H1 (cell line): ENCODE measurements at regions not wholly inside any gene's neighbourhood (a gene's known extent, or its start where the extent isn't known, plus 50 kb on each side); places are given as distances from the start of the nearest gene placed in this dataset.

Source experiments
- CTCF ChIA-PET: fragments of 300-600 bp; sonication (Branson Sonifier 250); formaldehyde crosslinking; loops from one replicate; lab custom pipeline; 2021; ENCODE audit not compliant: partially characterized antibody; lab: Charles Lee
- POLR2A ChIA-PET: fragments of 300-600 bp; sonication (Branson Sonifier 250); formaldehyde crosslinking; loops from one replicate; lab custom pipeline; 2021; ENCODE audit warnings: inconsistent platforms; ENCODE audit not compliant: partially characterized antibody; lab: Charles Lee
- DNase-seq, 2 experiments: peaks; one replicate each; pipeline versions ENCODE4 v3.0.0 to v3.0.0-alpha.2; 2010 to 2022; ENCODE audit warnings: low spot score in 2 of 2, low read depth in 1 of 2, mixed read lengths in 1 of 2
- FAIRE-seq: peaks from 2 replicates; lab custom pipeline; 2011; peaks lifted over from hg19 to GRCh38; lab: Jason Lieb, UNC
- H2AFZ ChIP-seq: 2 replicates; pipeline ENCODE4 v1.8.1; 2012; ENCODE audit warnings: low read length, inconsistent platforms
- H2AK5ac ChIP-seq: 2 replicates; pipeline ENCODE4 v1.6.1; 2013; ENCODE audit warnings: low read depth, low read length
- H2BK120ac ChIP-seq: replicated peaks from 2 replicates; pipeline ENCODE3; 2013; ENCODE audit warnings: low read depth, low read length, inconsistent platforms
- H2BK12ac ChIP-seq: 2 replicates; pipeline ENCODE4 v1.6.1; 2013; ENCODE audit warnings: low read depth, low read length
- H2BK15ac ChIP-seq: 2 replicates; pipeline ENCODE4 v1.6.1; 2013; ENCODE audit warnings: low read length
- H2BK20ac ChIP-seq: 2 replicates; pipeline ENCODE4 v1.6.1; 2013; ENCODE audit warnings: low read length
- H2BK5ac ChIP-seq: 2 replicates; pipeline ENCODE4 v1.6.1; 2013; ENCODE audit warnings: low read depth, low read length
- H3K14ac ChIP-seq: 2 replicates; pipeline ENCODE4 v1.6.1; 2013; ENCODE audit warnings: inconsistent platforms; ENCODE audit not compliant: insufficient read length
- H3K18ac ChIP-seq: 2 replicates; pipeline ENCODE4 v1.6.1; 2013; ENCODE audit warnings: low read length; ENCODE audit errors: extremely low read depth
- H3K23ac ChIP-seq: 2 replicates; pipeline ENCODE4 v1.6.1; 2013; ENCODE audit warnings: inconsistent platforms; ENCODE audit not compliant: insufficient read length
- H3K23me2 ChIP-seq: 2 replicates; pipeline ENCODE4 v1.6.1; 2013; ENCODE audit warnings: low read depth, low read length
- H3K27ac ChIP-seq: 2 replicates; pipeline ENCODE4 v1.6.1; 2011; ENCODE audit warnings: low read depth, low read length, inconsistent platforms
- H3K27me3 ChIP-seq, 4 experiments: replicated peaks in 1 of 4; 1 replicate in 1 of 4; 2 replicates in 3 of 4; pipeline versions ENCODE4 v1.6.1 to v1.8.1; 2011 to 2013; ENCODE audit warnings: low read length in 3 of 4, mild to moderate bottlenecking in 3 of 4, inconsistent platforms in 2 of 4, mixed read lengths in 2 of 4, moderate library complexity in 1 of 4; ENCODE audit not compliant: control insufficient read depth in 3 of 4, insufficient read depth in 3 of 4; ENCODE audit errors: extremely low read depth in 1 of 4
- H3K36me3 ChIP-seq, 4 experiments: 2 replicates each; pipeline versions ENCODE4 v1.6.1 to v1.8.1; 2011 to 2013; ENCODE audit warnings: mild to moderate bottlenecking in 4 of 4, low read length in 3 of 4, moderate library complexity in 2 of 4, control low read depth in 1 of 4, inconsistent platforms in 1 of 4; ENCODE audit not compliant: insufficient read depth in 4 of 4, control insufficient read depth in 2 of 4
- H3K4ac ChIP-seq: replicated peaks from 2 replicates; pipeline ENCODE3; 2013; ENCODE audit warnings: low read length, low read depth, mixed read lengths, inconsistent platforms; ENCODE audit not compliant: insufficient read length
- H3K4me1 ChIP-seq, 4 experiments: replicated peaks in 1 of 4; 1 replicate in 1 of 4; 2 replicates in 3 of 4; pipeline versions ENCODE4 v1.6.1 to v1.8.1; 2011 to 2013; ENCODE audit warnings: low read length in 3 of 4, inconsistent platforms in 2 of 4, mixed read lengths in 1 of 4; ENCODE audit not compliant: insufficient read depth in 4 of 4, control insufficient read depth in 3 of 4
- H3K4me2 ChIP-seq, 2 experiments: 2 replicates each; pipeline versions ENCODE4 v1.6.1 to v1.8.1; 2011 to 2013; ENCODE audit warnings: low read depth in 2 of 2, low read length in 2 of 2, control low read depth in 1 of 2, inconsistent platforms in 1 of 2, mild to moderate bottlenecking in 1 of 2; ENCODE audit not compliant: insufficient read depth in 1 of 2
- H3K4me3 ChIP-seq, 4 experiments: fragments of 200-600, 300-600 bp in 1 of 4; sonication (generic), shearing (Covaris generic), sonication (Bioruptor Twin) in 1 of 4; 2 replicates each; pipeline versions ENCODE4 v1.5.1 to v1.8.1; 2011 to 2016; ENCODE audit warnings: low read length in 4 of 4, low read depth in 3 of 4, control low read depth in 2 of 4, inconsistent platforms in 2 of 4, mild to moderate bottlenecking in 2 of 4, mixed read lengths in 1 of 4, moderate library complexity in 1 of 4; ENCODE audit not compliant: insufficient read depth in 2 of 4; ENCODE audit errors: extremely low read depth in 1 of 4
- H3K56ac ChIP-seq: replicated peaks from 2 replicates; pipeline ENCODE3; 2013; ENCODE audit warnings: low read depth, mild to moderate bottlenecking, mixed read lengths, low read length, inconsistent platforms; ENCODE audit not compliant: insufficient read length
- H3K79me1 ChIP-seq: 2 replicates; pipeline ENCODE4 v1.6.1; 2013; ENCODE audit warnings: low read depth, low read length, control low read depth
- H3K79me2 ChIP-seq, 2 experiments: 2 replicates each; pipeline versions ENCODE4 v1.6.1 to v1.8.1; 2012 to 2013; ENCODE audit warnings: low read length in 2 of 2, mild to moderate bottlenecking in 2 of 2, inconsistent platforms in 1 of 2; ENCODE audit not compliant: insufficient read depth in 2 of 2, control insufficient read depth in 1 of 2
- H3K9ac ChIP-seq, 4 experiments: replicated peaks in 1 of 4; 1 replicate in 1 of 4; 2 replicates in 3 of 4; pipeline versions ENCODE4 v1.6.1 to v1.8.1; 2011 to 2013; ENCODE audit warnings: low read depth in 3 of 4, low read length in 3 of 4, control low read depth in 2 of 4, mild to moderate bottlenecking in 2 of 4, moderate library complexity in 2 of 4, inconsistent platforms in 1 of 4; ENCODE audit errors: extremely low read depth in 1 of 4
- H3K9me3 ChIP-seq, 2 experiments: 2 replicates each; pipeline versions ENCODE4 v1.6.1 to v1.8.1; 2012 to 2013; ENCODE audit warnings: mild to moderate bottlenecking in 2 of 2, moderate library complexity in 2 of 2, control low read depth in 1 of 2, inconsistent platforms in 1 of 2, low read depth in 1 of 2, low read length in 1 of 2, mixed read lengths in 1 of 2; ENCODE audit not compliant: insufficient read depth in 2 of 2
- H4K20me1 ChIP-seq, 2 experiments: replicated peaks in 1 of 2; 2 replicates each; pipeline versions ENCODE3 to v1.8.1; 2011 to 2013; ENCODE audit warnings: inconsistent platforms in 2 of 2, low read length in 2 of 2, mild to moderate bottlenecking in 1 of 2; ENCODE audit not compliant: insufficient read depth in 2 of 2, control insufficient read depth in 1 of 2
- H4K5ac ChIP-seq: 2 replicates; pipeline ENCODE4 v1.6.1; 2013; ENCODE audit warnings: low read length, low read depth, mixed read lengths, inconsistent platforms; ENCODE audit not compliant: insufficient read length
- H4K8ac ChIP-seq: 2 replicates; pipeline ENCODE4 v1.8.0; 2013; ENCODE audit warnings: mild to moderate bottlenecking, moderate library complexity, low read length, inconsistent platforms; ENCODE audit not compliant: insufficient read depth; ENCODE audit errors: extremely low read depth
- H4K91ac ChIP-seq: replicated peaks from 2 replicates; pipeline ENCODE3; 2013; ENCODE audit warnings: low read length, mixed read lengths, inconsistent platforms; ENCODE audit not compliant: insufficient read length
- KDM4A ChIP-seq: IDR thresholded peaks from one replicate; pipeline ENCODE4 v1.7.1; 2012; ENCODE audit warnings: low read depth, mild to moderate bottlenecking, moderate library complexity, low read length, inconsistent platforms; ENCODE audit not compliant: severe bottlenecking
- WGBS, 2 experiments: shearing (Covaris generic) in 1 of 2; methylation state at CpG; one replicate each; pipeline versions ENCODE4 v1.1.6 to v1.1.7; 2013 to 2015; ENCODE audit warnings: low lambda C conversion rate in 2 of 2, mixed read lengths in 2 of 2, inconsistent platforms in 1 of 2, low coverage in 1 of 2, missing lambda C conversion rate in 1 of 2; ENCODE audit not compliant: insufficient replicate concordance in 2 of 2, insufficient coverage in 1 of 2, insufficient read length in 1 of 2; ENCODE audit errors: extremely low coverage in 1 of 2, missing lambda C conversion rate in 1 of 2; 5-methylcytosine and 5-hydroxymethylcytosine counted together

- ChIA-PET CTCF (interaction anchor here (0.7 to 1.4 kb wide), 3 partner anchors 113 to 130 kb away, joined by 3 to 5 read pairs (median 3); no protein-coding TSS in a partner anchor), POLR2A (no interaction called here)
- Histone ChIP-seq H2AK5ac (no peak overlapping the region), H2BK20ac (no peak overlapping the region), H3K79me2 (no peaks in the 10 kb centered on the region), H3K4me2 (no peak overlapping the region), H4K5ac (no peak overlapping the region), H4K8ac (no peak overlapping the region), H2BK5ac (no peak overlapping the region), H3K79me1 (no peaks in the 10 kb centered on the region), H4K20me1 (no peaks in the 10 kb centered on the region), H3K14ac (no peak overlapping the region), H2BK120ac (no peak overlapping the region), H3K18ac (no peak overlapping the region), H3K4ac (no peak overlapping the region), H3K36me3 (no peaks in the 10 kb centered on the region), H3K9ac (no peak overlapping the region), H2BK15ac (no peak overlapping the region), H3K27ac (no peak overlapping the region), H2BK12ac (no peak overlapping the region), H3K27me3 (no peaks in the 10 kb centered on the region), H2AFZ (no peak overlapping the region), H4K91ac (no peak overlapping the region), H3K4me1 (no peaks in the 10 kb centered on the region), H3K23ac (no peak overlapping the region), H3K9me3 (no peaks in the 10 kb centered on the region), H3K23me2 (no peaks in the 10 kb centered on the region), H3K56ac (no peak overlapping the region), H3K4me3 (no peak overlapping the region)
- 85% methylated on average over 2 of the region's 2 CpGs; no CpG with 5 or more reads in 1 of the 2 experiments for WGBS, 2 experiments
- DNase-seq: no peak
- TF ChIP-seq KDM4A: no peak
- FAIRE-seq: no peak
Measured at GRCh38 chrX:25151749-25152148, 136.0 kb upstream of the ARX start.
